ENCODE measurements at regions not wholly inside any gene's neighbourhood (a gene's known extent, or its start where the extent isn't known, plus 50 kb on each side); places are given as distances from the start of the nearest gene placed in this dataset. TPM values are rescaled to one million over a fixed set of nuclear protein-coding genes. Genes with fewer than 3 reads are reported as not detected.

- H3K4me3 ChIP-seq (ENCODE audit: low read depth, low read length), result no peak overlapping the region
- DNase-seq (ENCODE audit: low read depth), result no peak
- no peak for TF ChIP-seq CTCF (IDR thresholded peaks at IDR 0.05; ENCODE audit: insufficient read depth, low read length)
These were observed 58.7 kb upstream of the NBEA start for GRCh38 chr13:34883396-34883795.

GRCh38 chr13:34884366-34884765 lies 57.7 kb upstream of the NBEA start:
- no peak for TF ChIP-seq CTCF (IDR thresholded peaks at IDR 0.05; ENCODE audit: insufficient read depth, low read length)
- no peak for DNase-seq (ENCODE audit: low read depth)
- no peak overlapping the region for H3K4me3 ChIP-seq (ENCODE audit: low read depth, low read length)

- no peak overlapping the region for H3K4me3 ChIP-seq (ENCODE audit: low read depth, low read length)
- DNase-seq (ENCODE audit: low read depth), result no peak
- no peak for TF ChIP-seq CTCF (IDR thresholded peaks at IDR 0.05; ENCODE audit: insufficient read depth, low read length)
These were observed 55.8 kb upstream of the NBEA start for GRCh38 chr13:34886121-34886875.

- H3K4me3 ChIP-seq (ENCODE audit: low read depth, low read length), result no peak overlapping the region
- TF ChIP-seq CTCF (IDR thresholded peaks at IDR 0.05; ENCODE audit: insufficient read depth, low read length), result no peak
- no peak for DNase-seq (ENCODE audit: low read depth)
These were observed 55.1 kb upstream of the NBEA start for GRCh38 chr13:34886987-34887386.

Small RNA genes in the stretch of these regions (small RNA-seq; reads per million reads assigned to genes)
- gene AL356321.1, result not detected
- gene RF00402, result not detected
